22Rv1 (cell line): ENCODE measurements at regions not wholly inside any gene's neighbourhood (a gene's known extent, or its start where the extent isn't known, plus 50 kb on each side); places are given as distances from the start of the nearest gene placed in this dataset.

Experiments used
- H3K27ac ChIP-seq: fragments of 450-650 bp; 2 replicates; pipeline ENCODE4 v1.5.1; 2017
- ZFX ChIP-seq: fragments of 450-650 bp; IDR thresholded peaks from 2 replicates; pipeline ENCODE4 v1.6.1; 2017; ENCODE audit warnings: antibody characterized with exemption, borderline replicate concordance
- TF ChIP-seq, protein P1 (sequence below): fragments of 450-650 bp; IDR thresholded peaks from 2 replicates; pipeline ENCODE4 v1.5.1; 2017; ENCODE audit warnings: mild to moderate bottlenecking

DNA sequence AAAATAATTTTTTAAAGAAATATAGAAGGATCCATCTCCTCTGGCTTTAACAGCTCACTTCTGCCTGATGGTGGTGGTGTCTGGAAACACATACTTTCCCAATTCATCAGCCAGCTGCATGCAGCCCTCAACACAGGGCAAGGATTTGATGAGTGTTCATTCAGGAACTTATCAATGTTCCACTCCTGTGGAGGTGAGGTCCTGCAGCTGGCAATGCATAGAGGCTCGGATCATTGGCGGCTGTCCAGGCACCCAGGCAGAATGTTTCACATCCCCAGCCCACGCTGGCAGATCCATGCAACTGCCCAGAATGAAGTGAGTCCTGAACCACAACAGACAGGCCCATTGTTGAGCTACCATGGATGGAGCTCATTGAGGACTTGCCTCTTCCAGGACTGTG is 55.2 kb upstream of the KCNMA1 start:
- TF ChIP-seq ZFX: no peak
- TF ChIP-seq, protein P1, sequence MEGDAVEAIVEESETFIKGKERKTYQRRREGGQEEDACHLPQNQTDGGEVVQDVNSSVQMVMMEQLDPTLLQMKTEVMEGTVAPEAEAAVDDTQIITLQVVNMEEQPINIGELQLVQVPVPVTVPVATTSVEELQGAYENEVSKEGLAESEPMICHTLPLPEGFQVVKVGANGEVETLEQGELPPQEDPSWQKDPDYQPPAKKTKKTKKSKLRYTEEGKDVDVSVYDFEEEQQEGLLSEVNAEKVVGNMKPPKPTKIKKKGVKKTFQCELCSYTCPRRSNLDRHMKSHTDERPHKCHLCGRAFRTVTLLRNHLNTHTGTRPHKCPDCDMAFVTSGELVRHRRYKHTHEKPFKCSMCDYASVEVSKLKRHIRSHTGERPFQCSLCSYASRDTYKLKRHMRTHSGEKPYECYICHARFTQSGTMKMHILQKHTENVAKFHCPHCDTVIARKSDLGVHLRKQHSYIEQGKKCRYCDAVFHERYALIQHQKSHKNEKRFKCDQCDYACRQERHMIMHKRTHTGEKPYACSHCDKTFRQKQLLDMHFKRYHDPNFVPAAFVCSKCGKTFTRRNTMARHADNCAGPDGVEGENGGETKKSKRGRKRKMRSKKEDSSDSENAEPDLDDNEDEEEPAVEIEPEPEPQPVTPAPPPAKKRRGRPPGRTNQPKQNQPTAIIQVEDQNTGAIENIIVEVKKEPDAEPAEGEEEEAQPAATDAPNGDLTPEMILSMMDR: no peak
- H3K27ac ChIP-seq: no peak overlapping the region

DNA sequence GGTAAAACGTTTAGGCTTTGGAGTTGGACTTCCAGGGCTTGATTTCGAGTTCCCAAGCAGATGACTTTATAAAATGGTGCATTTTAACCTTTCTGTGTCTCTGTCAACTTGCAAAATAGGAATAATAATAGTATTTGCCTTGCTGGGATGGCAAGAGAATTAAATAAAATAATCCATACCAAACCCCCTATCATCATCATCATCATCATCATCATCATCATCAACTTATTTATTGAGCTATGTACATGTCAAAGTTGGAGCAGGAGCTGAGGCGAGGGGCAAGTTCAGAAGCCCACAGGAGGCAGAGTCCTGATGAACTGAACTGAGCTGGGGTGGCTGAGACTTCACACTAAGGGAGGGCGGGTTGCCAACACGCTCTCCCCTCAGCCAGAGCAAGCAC is 51.7 kb upstream of the KCNMA1 start:
- no peak for TF ChIP-seq ZFX
- TF ChIP-seq, protein P1: no peak
- H3K27ac ChIP-seq: no peak overlapping the region

DNA sequence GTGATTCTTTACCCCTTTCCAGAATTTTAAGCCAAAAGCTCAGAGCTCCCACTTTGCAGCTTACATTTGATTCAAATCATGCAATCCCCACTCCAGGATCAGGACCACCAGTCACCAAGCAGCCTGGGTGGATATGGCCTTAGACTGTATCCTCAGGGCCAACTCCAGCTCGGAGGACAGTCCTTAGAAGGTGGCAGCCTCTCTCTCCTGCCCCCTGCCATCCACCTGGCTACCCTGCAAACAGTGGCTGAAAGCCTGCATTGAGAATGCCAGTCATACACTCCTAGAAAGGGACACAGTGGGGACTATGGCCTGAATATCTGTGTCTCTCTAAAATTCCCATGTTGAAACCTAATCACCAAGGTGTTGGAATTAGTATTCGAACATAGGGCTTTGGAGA is 50.0 kb upstream of the KCNMA1 start:
- TF ChIP-seq, protein P1: no peak
- no peak for TF ChIP-seq ZFX
- no peak overlapping the region for H3K27ac ChIP-seq
